ENCODE measurements at regions not wholly inside any gene's neighbourhood (a gene's known extent, or its start where the extent isn't known, plus 50 kb on each side); places are given as distances from the start of the nearest gene placed in this dataset.

- TF ChIP-seq CTCF (IDR thresholded peaks at IDR 0.05) (no peak), POLR2A (IDR thresholded peaks at IDR 0.05) (no peak), POLR2AphosphoS5 (IDR thresholded peaks at IDR 0.05; ENCODE audit: insufficient read depth in 1 of 2, low read depth in 1 of 2) (no peak)
Observed at GRCh38 chr6:163670336-163670735, 255.8 kb downstream of the QKI start.
